T-helper 1 cell treated with Interleukin-12 subunit alpha and Interleukin-12 subunit beta and Interleukin-4 antibody, amounts not matched to agents 30 μg/mL and 1 μg/mL, for 36 hours (primary cell): ENCODE measurements at regions not wholly inside any gene's neighbourhood (a gene's known extent, or its start where the extent isn't known, plus 50 kb on each side); places are given as distances from the start of the nearest gene placed in this dataset.
"Not testable (repeated sequence)": the region's sequence is repeated elsewhere in the genome, so short reads cannot be mapped to it uniquely, and the experiment has no call there.

Experiments
- H3K27ac Mint-ChIP-seq: one replicate; pipeline ENCODE4 v1.8.0; 2021; ENCODE audit warnings: mild to moderate bottlenecking, mixed read lengths
- H3K27me3 Mint-ChIP-seq: one replicate; pipeline ENCODE4 v1.8.0; 2021; ENCODE audit warnings: low read depth, mixed read lengths
- H3K36me3 Mint-ChIP-seq: one replicate; pipeline ENCODE4 v1.8.0; 2021; ENCODE audit warnings: low read depth, mixed read lengths
- H3K4me1 Mint-ChIP-seq: one replicate; pipeline ENCODE4 v1.8.0; 2021; ENCODE audit warnings: low read depth, mixed read lengths
- H3K4me3 Mint-ChIP-seq: one replicate; pipeline ENCODE4 v1.8.0; 2021; ENCODE audit warnings: mild to moderate bottlenecking, moderate library complexity, mixed read lengths
- H3K9me3 Mint-ChIP-seq: one replicate; pipeline ENCODE4 v1.8.0; 2021; ENCODE audit warnings: mixed read lengths

GRCh38 chr5:166906991-166907713 lies 1384.3 kb upstream of the WWC1 start:
- Mint-ChIP-seq H3K27me3 (no peaks in the 10 kb centered on the region), H3K4me1 (no peaks in the 10 kb centered on the region), H3K27ac (no peak overlapping the region), H3K36me3 (no peaks in the 10 kb centered on the region), H3K9me3 (peaks cover 14% of the 10 kb centered on the region), H3K4me3 (no peak overlapping the region)

DNA sequence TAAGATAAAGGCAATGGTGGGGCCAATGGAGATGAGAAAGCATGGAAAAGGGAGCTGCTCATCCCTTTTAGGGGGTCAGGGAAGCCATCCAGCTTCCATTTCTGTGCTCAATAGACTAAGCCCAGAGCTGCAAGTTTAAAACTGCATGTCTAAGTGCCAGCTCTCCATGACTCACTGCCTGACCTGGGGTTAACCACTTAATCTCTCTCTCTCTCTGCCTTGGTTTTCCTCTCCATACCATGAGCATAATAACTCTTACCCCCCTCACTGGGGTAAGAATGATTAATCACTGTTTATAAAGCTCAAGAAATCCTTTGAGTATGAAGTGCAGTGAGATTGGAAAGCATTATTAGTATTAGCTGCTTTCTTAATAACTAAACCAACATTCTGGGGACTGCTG lies 1382.4 kb upstream of the WWC1 start:
- Mint-ChIP-seq H3K4me1 (no peaks in the 10 kb centered on the region), H3K4me3 (no peak overlapping the region), H3K27ac (no peak overlapping the region), H3K9me3 (peaks cover 20% of the 10 kb centered on the region), H3K27me3 (no peaks in the 10 kb centered on the region), H3K36me3 (no peaks in the 10 kb centered on the region)

GRCh38 chr5:166909926-166910325 lies 1381.5 kb upstream of the WWC1 start:
- H3K36me3 Mint-ChIP-seq = no peaks in the 10 kb centered on the region
- no peaks in the 10 kb centered on the region for H3K4me1 Mint-ChIP-seq
- H3K27ac Mint-ChIP-seq = no peak overlapping the region
- H3K27me3 Mint-ChIP-seq = no peaks in the 10 kb centered on the region
- no peak overlapping the region for H3K4me3 Mint-ChIP-seq
- H3K9me3 Mint-ChIP-seq = peaks cover 20% of the 10 kb centered on the region

- Mint-ChIP-seq H3K9me3 (peaks cover 20% of the 10 kb centered on the region), H3K4me1 (no peaks in the 10 kb centered on the region), H3K27ac (no peak overlapping the region), H3K27me3 (no peaks in the 10 kb centered on the region), H3K4me3 (no peak overlapping the region), H3K36me3 (no peaks in the 10 kb centered on the region)
Measured at GRCh38 chr5:166910995-166911394, 1380.5 kb upstream of the WWC1 start.

DNA sequence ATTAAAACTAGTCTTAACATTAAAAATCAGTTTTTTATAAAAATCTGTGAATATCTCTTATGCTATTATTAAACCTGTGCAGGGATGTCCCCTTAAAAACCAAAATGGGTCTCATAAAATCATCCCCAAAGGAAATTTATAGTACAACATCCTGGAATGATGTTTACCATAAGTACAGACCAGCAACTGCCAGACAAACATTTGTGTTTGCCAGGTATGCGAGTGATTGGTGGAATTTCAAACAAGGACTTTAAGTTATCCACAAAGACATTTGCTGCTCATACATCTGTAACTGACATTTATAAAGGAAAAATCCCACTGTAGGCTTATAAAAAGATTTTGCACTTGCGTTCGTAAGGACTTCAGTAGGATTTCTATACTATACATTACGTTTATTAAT lies 1375.4 kb upstream of the WWC1 start:
- no peaks in the 10 kb centered on the region for H3K36me3 Mint-ChIP-seq
- H3K4me1 Mint-ChIP-seq = no peaks in the 10 kb centered on the region
- no peak overlapping the region for H3K4me3 Mint-ChIP-seq
- peaks cover 11% of the 10 kb centered on the region for H3K9me3 Mint-ChIP-seq
- no peak overlapping the region for H3K27ac Mint-ChIP-seq
- no peaks in the 10 kb centered on the region for H3K27me3 Mint-ChIP-seq

- Mint-ChIP-seq H3K27me3 (no peaks in the 10 kb centered on the region), H3K27ac (no peak overlapping the region), H3K9me3 (peaks cover 27% of the 10 kb centered on the region), H3K36me3 (no peaks in the 10 kb centered on the region), H3K4me3 (no peak overlapping the region), H3K4me1 (no peaks in the 10 kb centered on the region)
Measured at GRCh38 chr5:166926138-166926537, 1365.3 kb upstream of the WWC1 start.

GRCh38 chr5:166926806-166927475 lies 1364.5 kb upstream of the WWC1 start:
- not testable (repeated sequence) for H3K36me3 Mint-ChIP-seq, H3K4me1 Mint-ChIP-seq, H3K4me3 Mint-ChIP-seq, H3K27me3 Mint-ChIP-seq, H3K27ac Mint-ChIP-seq
- H3K9me3 Mint-ChIP-seq = peaks cover 34% of the 10 kb centered on the region

DNA sequence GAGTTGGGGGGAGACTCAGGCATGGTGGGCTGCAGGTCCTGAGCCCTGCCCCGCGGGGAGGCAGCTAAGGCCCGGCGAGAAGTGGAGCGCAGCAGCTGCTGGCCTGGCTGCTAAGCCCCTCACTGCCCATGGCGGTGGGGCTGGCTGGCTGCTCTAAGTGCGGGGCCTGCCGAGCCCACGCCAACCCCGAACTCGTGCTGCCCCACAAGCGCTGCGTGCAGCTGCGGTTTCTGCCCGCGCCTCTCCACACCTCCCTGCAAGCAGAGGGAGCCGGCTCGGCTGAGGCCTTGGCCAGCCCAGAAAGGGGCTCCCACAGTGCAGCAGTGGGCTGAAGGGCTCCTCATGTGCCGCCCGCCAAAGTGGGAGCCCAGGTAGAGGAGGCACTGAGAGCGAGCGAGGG lies 1355.1 kb upstream of the WWC1 start:
- Mint-ChIP-seq H3K27me3 (no peaks in the 10 kb centered on the region), H3K27ac (no peak overlapping the region), H3K4me3 (no peak overlapping the region), H3K4me1 (no peaks in the 10 kb centered on the region), H3K36me3 (no peaks in the 10 kb centered on the region), H3K9me3 (peaks cover 16% of the 10 kb centered on the region)

- Mint-ChIP-seq H3K27me3 (no peaks in the 10 kb centered on the region), H3K27ac (no peak overlapping the region), H3K4me1 (no peaks in the 10 kb centered on the region), H3K4me3 (no peak overlapping the region), H3K9me3 (peaks cover 13% of the 10 kb centered on the region), H3K36me3 (no peaks in the 10 kb centered on the region)
Measured at GRCh38 chr5:166938071-166938470, 1353.4 kb upstream of the WWC1 start.

DNA sequence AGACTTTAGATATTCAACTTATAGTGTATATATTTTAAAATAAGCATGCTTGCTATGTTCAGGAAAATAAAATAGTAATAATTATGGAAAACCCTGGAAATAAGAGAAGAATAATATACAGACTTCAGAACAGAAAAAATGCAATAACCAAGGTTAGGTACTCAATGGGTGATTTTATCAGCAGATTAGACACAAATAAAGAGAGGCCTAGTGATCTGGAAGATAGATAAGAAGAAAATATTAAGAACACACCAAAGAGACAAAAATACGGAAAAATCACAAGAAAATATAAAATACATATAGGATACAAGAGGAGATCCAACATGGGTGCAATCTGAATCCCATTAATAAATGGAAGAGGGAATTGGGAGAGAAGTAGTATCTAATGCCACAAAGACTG lies 1348.5 kb upstream of the WWC1 start:
- Mint-ChIP-seq H3K36me3 (no peaks in the 10 kb centered on the region), H3K27me3 (no peaks in the 10 kb centered on the region), H3K9me3 (peaks cover 16% of the 10 kb centered on the region), H3K27ac (no peak overlapping the region), H3K4me1 (no peaks in the 10 kb centered on the region), H3K4me3 (no peak overlapping the region)

DNA sequence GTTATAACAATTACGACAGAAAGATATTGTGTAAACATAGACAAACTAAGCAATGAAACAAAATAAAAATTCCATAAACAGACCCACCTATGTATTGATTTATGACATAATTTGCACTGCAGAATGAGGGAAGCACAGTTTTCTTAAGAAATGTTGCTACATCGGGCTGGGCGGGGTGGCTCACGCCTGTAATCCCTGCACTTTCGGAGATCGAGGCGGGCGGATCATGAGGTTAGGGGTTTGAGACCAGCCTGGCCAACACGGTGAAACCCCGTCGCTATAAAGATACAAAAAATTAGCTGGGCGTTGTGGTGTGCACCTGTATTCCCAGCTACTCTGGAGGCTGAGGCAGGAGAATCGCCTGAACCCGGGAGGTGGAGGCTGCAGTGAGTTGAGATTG lies 1344.4 kb upstream of the WWC1 start:
- Mint-ChIP-seq H3K4me1 (no peaks in the 10 kb centered on the region), H3K36me3 (no peaks in the 10 kb centered on the region), H3K27me3 (no peaks in the 10 kb centered on the region), H3K27ac (no peak overlapping the region), H3K9me3 (peaks cover 13% of the 10 kb centered on the region), H3K4me3 (no peak overlapping the region)

DNA sequence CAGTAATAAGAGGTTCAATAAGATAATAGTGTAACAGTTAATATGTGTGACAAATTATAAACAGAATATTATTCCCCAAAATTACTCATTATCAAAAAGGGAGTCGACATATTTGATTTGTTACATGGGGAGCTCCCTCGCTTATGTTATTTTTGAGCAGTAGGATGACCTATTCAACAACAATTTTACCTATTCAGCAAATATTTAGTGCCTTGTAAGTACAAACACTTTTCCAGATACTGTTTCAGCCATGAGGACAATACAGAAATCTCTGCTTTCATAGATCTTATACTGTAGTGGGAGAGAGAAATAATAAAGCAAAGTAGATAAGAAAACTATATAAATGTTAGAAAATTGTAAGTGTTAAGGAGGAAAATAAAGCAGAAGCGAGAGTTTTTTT lies 1342.8 kb upstream of the WWC1 start:
- no peaks in the 10 kb centered on the region for H3K36me3 Mint-ChIP-seq
- no peaks in the 10 kb centered on the region for H3K27me3 Mint-ChIP-seq
- H3K27ac Mint-ChIP-seq = no peak overlapping the region
- H3K4me1 Mint-ChIP-seq = no peaks in the 10 kb centered on the region
- H3K9me3 Mint-ChIP-seq = peaks cover 7% of the 10 kb centered on the region
- H3K4me3 Mint-ChIP-seq = no peak overlapping the region

- Mint-ChIP-seq H3K4me3 (no peak overlapping the region), H3K27me3 (no peaks in the 10 kb centered on the region), H3K9me3 (peaks cover 7% of the 10 kb centered on the region)
Measured at GRCh38 chr5:166952048-166952447, 1339.4 kb upstream of the WWC1 start.

DNA sequence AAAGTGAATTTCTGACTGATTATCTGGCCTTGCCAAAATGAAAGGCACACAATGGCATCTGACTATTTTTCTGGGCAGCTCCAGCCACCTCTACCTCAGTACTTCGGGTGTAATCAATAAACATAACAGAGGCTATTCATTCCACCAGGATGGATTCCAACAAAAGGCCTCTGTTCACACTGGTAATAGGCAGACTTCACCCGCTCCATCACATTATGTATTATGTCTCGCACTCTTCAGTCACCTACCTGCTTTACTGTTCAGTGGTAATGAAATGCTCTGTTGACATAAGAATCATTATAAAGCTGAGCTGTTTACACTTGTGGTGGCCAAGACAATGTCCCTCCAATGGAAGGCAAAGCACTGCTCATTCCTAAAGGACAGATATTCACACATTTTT lies 1333.7 kb upstream of the WWC1 start:
- Mint-ChIP-seq H3K9me3 (no peaks in the 10 kb centered on the region), H3K4me3 (no peak overlapping the region), H3K27me3 (no peaks in the 10 kb centered on the region), H3K4me1 (no peaks in the 10 kb centered on the region), H3K27ac (no peak overlapping the region), H3K36me3 (no peaks in the 10 kb centered on the region)

More at GRCh38 chr5:166952048-166952447, 1339.4 kb upstream of the WWC1 start:
- no peaks in the 10 kb centered on the region for H3K4me1 Mint-ChIP-seq
- no peaks in the 10 kb centered on the region for H3K36me3 Mint-ChIP-seq
- no peak overlapping the region for H3K27ac Mint-ChIP-seq

- Mint-ChIP-seq H3K36me3 (no peaks in the 10 kb centered on the region), H3K4me3 (no peak overlapping the region), H3K27ac (no peak overlapping the region), H3K4me1 (no peaks in the 10 kb centered on the region), H3K27me3 (no peaks in the 10 kb centered on the region), H3K9me3 (peaks cover 7% of the 10 kb centered on the region)
Measured at GRCh38 chr5:166959766-166960165, 1331.7 kb upstream of the WWC1 start.
